T-helper 1 cell treated with Interleukin-12 subunit alpha and Interleukin-12 subunit beta and Interleukin-4 antibody, amounts not matched to agents 30 ng/mL and 1 ng/mL, for 36 hours (primary cell): ENCODE measurements at regions not wholly inside any gene's neighbourhood (a gene's known extent, or its start where the extent isn't known, plus 50 kb on each side); places are given as distances from the start of the nearest gene placed in this dataset.

ENCODE experiments used
- intact Hi-C: fragments of 100-400 bp; cut with micrococcal nuclease; formaldehyde crosslinking; loops from one replicate; pipeline ENCODE4 v1.15.1; 2024

DNA sequence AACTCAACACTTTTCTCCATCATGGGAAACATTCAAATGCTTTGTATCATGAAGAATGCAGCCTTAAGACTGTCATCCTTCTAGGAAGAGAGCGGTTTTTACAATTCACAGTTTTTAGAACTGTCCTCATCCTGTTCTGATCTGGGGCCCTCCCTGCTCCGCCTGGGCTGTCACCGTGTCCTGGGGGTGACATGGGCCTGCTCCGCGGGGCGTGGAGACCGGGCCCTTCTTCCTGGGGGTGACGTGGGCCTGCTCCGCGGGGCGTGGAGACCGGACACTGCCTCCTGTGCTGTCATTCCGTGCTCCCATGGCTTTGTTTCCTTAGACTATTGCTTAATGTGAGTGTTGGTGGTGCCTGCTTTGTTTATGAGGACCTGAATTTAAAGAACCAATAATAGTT lies 122.8 kb downstream of the TMEM18 start:
- intact Hi-C loops: no loop called here

DNA sequence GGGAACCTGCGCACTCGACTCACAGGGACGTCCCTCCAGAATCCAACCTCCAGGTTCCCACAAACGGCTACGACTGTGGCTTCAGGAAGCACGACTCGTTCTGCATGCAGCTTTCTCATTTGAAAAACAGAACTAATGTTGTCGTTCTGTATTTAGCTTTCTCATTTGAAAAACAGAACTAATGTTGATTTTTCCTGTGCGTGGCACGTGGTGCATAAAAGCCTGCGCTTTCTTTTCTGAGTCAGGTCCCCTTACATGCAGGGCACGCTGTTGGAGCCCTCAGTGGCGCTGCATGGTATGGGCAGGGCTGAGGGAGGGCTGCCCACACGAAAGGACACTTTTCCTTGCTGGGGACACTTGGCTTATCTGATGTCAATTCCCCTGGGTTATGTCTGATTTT lies 124.3 kb downstream of the TMEM18 start:
- intact Hi-C loops: no loop called here

DNA sequence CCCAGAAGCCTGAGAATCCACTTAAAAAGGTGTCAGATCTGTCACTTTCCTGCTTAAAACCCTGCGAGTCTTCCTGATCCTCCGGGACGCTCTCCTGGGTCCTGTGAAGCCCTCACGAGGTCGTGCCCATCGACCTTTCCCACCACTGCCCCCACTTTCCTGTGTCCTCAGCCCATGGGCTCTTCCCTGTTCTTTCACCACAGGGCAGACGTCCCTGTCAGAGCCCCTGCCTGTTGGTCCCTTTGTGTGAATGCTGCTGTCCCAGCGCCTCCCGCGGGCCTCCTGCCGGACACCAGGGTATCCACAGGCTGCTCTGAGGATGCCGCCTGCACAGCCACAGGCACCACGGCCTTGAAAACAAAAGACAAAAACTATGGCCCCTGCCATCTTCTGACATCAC lies 125.6 kb downstream of the TMEM18 start:
- intact Hi-C loops: no loop called here

DNA sequence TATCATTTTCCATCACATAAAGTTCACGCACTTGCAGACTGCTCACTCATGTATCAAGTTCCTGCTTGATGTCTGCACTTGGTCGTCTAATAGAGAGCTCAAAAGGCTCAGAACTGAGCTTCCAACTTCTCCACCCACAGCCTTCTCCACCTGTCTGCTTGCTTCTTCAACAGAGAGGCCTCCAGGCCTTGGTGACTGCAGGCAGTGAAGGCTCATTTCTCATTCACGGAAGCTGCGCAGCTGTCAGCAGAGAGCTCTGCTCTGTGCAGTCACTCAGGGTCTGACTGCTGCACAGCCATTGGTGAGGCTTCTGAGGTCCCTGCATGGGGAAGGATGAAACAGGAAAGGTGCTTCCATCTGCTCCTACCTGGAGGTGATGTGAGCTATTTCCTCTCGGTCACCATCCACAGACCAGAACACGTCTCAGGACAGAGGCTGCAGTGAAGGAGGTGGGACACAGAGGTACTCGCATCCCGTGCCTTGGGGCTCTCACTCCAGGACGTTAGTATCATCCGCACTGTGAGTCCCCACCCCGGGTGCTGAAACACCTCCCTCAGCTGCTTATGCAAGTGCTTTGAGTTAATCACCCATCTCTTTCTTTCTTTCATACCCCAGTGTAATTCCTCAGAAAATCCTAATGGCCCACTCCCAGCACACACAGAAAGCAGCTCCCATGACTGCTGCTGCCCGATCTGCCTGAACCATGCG lies 126.2 kb downstream of the TMEM18 start:
- intact Hi-C loops: no loop called here

DNA sequence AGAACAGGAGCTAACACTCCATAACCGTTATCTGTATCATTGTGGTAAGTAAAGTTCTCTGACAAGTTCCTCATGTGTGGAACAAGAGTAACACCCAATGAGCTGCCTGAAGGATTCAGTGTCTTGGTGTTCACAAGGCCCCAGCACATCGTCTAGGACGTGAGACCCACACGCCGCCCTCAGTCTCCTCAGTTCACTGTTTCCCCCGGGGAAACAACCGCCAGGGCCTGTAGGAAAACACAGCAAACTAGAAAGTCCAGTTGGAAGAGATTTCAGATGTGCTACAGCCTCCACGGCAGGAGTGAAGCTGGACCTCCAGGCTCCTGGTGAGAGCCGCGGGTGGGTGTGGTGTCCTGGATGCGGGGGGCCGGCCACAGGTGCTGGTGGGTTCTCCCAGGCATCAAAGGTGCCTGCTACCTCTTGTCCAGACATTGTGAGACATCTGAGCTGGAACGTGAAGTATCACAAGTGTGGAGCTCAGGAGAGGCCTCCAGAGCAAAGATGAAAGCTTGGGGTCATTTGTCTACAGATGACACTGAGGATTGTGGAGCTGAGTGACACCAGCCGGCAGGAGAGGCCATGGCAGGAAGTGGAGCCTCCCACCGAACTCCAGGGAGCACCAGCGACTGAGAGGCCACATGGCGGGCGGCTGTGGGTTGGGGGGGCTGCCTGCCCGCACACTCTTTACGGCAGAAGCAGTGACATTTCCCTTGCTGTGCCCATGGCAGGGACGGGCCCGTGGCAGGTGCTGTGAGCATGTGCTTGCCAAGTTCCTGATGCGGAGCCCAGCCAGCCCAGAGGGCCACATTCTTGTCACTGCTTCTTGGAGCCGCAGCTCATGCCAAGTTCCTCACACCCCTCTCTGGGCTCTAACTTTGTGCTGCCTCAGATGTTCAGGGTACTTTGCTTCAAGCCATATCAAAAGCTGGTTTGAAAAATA lies 131.2 kb downstream of the TMEM18 start:
- intact Hi-C loops: no loop called here

DNA sequence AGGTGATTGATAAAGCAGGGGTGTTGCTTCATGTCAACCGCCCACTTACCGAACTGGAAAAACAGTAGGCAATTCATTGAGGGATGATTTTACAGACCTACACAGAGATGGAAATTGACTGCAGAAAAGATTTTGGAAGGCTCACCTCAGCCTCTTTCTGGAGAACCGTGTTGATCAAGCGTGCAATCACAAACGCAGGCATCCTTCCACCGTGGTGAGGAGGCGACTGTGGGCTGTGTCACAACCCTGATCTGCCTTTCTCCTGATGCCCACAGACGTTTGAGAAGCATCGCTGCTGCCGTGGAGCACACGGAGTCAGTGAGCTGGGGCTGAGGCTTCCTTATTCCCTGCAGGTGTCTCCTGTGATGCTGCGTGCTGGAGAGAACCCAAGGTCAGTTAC lies 132.0 kb downstream of the TMEM18 start:
- intact Hi-C loops: no loop called here

DNA sequence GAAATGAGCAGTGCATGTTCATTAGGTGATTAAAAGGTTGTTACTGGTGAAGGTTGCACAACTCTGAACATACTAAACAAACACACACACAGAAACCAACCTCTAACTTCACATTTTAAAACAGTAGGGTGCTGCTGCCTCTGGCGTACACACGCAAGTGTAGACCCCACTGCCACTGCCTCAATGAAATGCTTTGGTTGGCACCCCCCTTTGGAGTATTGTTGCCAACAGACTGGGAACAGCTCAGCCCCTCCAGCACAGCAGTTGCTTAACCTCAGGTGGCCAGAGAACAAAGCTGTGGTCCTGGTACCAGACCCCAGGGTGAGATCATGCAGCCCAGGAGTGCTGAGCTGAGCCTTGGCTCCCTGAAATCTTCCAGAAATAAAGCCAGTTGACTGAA lies 138.6 kb downstream of the TMEM18 start:
- intact Hi-C loops: no loop called here

DNA sequence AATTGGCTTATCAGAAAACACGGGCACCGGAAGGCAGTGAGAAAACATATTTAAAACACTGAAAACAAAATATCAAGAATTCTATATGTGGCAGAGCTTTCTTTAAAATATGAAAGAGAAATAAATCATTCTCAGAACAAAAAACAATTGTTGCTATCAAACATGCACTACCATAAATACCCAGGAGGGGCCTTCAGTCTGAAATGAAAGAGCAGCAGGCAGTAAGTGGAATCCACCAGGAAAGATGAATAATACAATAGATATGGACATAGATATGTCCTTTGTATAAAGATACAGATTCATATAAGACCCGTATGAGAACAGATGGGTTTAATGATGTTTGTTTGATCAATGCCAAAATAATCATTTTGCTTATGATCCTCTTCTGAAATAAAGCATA lies 142.0 kb downstream of the TMEM18 start:
- intact Hi-C loops: no loop called here

DNA sequence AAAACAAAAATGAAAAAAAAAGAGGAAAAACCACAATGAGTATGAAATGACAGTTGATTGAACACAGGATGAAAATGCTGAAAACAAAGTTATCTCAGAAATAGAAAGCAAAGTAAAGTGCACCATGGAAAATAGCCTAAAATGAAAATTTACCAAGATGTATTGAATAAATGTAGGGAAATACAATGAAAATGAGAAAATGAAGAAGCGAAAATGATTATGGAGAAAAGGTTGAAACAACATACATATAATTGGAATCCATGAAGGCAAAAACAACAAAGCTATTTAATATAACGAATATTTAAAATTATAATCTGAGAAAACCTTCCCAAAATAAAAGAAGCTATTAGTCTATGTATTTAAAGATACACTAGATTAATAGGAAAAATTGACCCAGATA lies 147.4 kb downstream of the TMEM18 start:
- intact Hi-C loops: loop anchor here (1.0 kb wide), 2 partner anchors 107 to 1016 kb away; no protein-coding TSS in a partner anchor

DNA sequence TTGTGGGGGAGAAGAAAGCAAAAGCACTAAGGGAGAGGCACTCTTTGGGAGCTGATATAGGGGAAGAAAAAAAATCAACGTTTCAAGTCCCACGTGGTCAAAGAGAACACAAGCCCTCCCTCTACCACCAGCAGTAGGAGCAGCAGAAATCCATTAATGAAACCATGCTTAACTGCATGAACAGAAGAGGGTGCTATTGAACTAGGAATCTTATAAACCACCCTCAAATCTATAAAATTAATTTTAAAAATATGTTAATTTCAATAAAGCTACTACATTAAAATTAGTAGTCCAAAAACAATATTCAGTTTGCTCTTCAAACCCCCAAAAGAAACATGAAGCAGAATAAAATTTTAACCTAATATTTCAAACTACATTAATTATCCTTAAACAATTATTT lies 147.8 kb downstream of the TMEM18 start:
- intact Hi-C loops: loop anchor here (1.0 kb wide), 2 partner anchors 108 to 1017 kb away; no protein-coding TSS in a partner anchor

DNA sequence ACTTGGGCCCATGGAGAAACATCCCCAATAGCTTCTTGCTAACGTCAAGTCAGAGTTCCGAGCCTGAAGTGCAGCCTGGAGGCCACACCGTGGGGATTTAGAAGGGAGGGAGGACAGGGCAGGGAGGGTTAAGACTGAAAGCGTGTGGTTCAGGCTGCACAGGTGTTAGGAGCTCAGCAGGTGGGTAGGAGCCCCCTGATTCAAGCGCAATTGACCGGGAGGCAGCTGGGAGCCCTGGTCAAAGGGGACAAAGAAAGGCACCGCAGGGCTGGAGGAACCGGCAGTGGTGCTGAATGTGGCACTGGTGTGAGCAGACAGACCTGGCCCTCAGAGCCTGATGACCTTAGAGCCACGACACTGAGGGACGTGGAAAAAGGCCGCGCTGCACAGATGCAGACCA lies 149.6 kb downstream of the TMEM18 start:
- intact Hi-C loops: no loop called here

DNA sequence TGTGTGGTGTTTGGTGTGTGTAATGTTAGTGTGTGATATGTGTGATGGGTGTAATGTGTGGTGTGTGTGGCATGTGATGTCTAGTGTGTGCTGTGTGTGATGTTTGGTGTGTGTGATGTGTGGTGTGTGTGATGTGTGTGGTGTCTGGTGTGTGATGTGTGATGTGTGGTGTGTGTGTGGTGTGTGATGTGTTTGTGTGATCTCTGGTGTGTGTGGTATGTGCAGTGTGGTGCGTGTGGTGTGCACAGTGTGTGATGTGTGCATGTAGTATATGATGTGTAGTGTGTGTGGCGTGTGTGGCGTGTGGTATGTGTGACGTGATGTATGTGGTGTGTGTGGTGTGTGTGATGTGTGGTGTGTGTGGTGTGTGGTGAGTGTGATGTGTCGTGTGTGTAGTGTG lies 150.3 kb downstream of the TMEM18 start:
- intact Hi-C loops: loop anchor here (1.0 kb wide), 1 partner anchor 30 kb away; no protein-coding TSS in a partner anchor

DNA sequence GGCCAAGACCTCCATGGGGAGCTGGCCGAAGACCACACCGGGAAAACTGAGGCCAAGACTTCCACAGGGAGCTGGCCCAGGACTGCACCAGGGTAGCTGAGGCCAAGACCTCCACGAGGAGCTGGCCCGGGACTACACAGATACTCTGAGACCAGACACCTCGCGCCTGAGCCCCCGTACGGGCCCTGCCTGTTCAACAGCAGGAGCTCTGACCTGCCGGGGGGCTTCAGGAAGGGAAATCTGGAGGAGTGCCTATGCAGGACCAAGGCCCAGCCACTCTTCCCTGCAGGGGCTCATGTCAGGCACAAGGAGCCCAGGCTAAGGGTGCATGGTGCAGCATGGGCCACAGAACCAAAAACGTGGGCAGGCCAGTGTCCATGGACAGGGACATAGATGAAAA lies 151.6 kb downstream of the TMEM18 start:
- intact Hi-C loops: loop anchor here (1.0 kb wide), 1 partner anchor 28 kb away; no protein-coding TSS in a partner anchor

DNA sequence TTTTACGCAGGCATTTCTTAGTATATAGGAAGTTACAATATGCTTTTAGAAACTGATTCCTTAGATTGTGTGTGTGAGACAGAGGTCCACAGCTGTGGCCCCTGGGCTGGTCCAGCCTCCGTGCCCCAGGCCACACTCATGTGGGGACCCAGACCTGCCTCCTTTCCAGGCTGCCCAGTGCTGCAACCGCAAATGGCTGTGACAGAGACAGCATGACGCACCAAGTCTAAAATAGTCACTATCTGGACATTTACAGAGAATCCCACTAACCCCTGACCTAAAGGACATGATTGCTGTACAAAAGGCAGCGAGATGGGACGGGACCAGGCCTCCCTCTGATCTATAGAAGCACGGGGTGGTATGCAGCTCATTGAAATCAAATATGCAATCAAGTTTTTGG lies 152.2 kb downstream of the TMEM18 start:
- intact Hi-C loops: no loop called here

DNA sequence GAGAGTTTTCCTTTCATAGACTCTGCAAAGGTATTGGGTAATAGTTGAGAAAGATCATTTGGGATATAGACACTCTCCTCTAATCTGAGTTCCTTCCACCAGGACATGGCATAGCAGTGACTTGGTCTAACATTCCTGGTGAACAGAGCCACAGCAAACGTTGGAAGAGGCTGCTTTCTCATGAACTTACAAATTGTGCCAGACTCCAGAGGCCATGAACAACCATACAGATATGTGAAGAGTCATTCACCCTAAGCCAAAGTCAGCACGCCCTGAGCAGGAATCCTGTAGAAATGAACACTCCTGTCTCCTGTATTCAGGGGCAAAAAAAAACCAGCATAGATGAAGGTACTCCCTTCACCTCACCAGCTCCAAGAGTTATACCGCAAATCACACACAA lies 152.8 kb downstream of the TMEM18 start:
- intact Hi-C loops: no loop called here

DNA sequence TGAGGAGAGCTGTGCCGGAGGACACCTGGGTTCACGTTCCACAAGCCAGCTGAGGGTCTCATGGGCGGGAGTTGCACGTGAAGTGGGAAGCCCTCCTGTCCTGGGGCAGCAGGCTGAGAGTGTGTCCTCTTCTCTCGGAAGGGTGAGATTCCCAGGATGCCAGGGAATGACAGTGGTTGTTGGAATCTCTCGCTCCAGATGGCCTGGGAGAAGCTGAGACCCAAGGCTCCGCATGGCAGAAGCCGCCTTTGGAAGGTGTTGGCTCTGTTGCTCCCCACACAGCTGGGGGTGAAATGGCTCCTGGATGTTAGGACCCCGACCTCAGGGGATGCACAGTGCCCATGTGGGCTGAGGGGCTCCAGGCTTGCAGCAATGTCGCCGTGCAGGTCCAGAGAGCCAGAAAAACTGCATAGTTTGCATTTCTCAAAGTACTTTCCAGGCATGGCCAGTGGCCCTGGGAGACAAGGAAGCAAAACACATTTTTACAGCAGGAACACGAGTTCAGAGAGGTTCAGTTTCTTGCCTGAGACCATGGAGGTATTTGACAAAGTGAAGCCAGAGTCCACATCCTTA lies 153.4 kb downstream of the TMEM18 start:
- intact Hi-C loops: no loop called here

DNA sequence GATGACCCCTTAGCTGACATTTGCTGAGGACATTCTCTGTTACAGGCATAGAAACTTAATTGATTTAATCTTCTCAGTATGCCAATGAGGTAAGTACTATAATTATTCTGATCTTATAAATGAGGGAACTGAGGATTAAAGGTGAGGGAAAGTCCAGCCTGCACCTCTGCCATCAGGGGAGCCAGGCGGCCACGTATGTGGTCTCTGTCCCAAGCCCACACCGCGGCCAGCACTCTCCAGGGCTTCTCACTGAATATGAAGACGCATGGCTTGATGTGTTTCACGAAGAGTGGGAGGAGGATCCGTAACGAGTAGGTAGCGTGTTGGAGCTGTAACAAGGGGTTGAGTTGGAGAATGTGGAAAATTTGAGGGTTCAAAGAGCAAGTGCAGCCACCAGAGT lies 154.4 kb downstream of the TMEM18 start:
- intact Hi-C loops: no loop called here

DNA sequence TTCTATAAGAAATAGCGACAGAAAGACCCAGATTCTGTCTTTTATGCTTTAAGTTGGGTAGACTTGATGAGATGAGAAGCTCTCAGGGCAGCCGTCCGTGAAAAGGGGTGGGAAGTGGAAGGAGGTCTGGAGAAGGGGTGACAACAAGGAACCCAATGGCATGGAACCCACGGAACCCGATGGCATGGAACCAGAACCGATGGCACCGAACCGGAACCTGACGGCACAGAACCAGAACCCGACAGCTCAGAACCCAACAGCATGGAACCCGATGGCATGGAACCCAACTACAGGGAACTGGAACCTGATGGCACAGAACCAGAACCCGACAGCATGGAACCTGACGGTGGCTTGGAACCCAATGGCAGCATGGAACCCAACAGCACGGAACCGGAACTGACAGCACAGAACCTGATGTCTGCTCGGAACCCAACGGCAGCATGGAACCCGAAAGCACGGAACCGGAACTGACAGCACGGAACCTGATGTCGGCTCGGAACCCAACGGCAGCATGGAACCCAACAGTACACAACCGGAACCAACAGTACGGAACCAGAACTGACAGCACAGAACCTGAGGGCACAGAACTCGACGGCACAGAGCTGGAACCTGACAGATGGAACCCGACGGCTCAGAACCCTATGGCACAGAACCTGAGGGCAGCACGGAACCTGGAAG lies 155.2 kb downstream of the TMEM18 start:
- intact Hi-C loops: no loop called here

DNA sequence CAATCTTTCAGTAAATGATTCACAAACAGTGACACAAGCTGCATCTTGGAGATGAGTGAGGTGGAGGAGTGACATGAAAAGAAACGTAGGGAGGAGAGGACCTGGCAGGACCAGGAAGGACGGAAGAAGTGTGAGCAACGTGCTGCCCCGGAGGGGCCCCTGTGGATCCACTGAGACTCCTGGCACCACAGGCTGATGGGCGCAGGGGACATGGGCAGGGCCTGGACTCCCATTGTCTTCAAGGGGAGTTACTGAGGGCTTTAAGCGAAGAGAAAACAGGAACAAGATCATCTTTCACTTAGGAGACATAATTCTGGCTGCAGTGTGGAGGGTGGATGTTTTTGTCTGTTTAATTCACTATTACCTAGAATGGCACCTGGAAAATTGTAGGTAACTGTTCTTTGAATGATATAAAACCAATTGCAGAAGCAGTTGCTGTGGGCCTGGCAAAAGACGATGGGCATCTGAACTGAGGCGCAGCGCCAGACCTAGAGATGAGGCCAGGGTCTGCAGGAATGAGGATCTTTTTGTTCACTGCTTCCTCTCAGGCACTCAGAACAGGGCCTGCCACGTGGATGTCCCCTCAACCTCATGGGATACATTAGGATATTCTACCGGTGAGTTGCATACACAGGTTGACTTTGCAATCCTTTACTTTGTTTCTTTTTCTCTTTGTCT lies 156.4 kb downstream of the TMEM18 start:
- intact Hi-C loops: no loop called here

DNA sequence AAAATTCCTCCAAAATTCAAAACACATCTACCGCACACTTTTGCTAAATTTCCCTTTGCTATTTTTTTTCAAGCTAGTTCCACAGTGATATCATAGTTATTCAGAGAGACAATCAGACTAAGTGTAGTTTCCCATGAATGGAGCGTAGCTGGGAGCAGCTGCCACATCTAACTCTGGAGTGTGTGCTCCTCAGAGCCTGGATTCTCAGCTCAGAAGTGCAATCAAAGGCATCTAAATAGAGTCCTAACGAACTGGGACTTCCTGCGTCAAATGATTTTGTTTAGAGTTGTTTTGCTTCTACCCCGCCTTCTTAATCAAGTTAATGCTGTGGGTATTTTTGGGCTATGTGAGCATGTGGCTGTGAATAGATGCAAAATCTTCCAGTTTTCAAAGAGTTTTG lies 160.3 kb downstream of the TMEM18 start:
- intact Hi-C loops: no loop called here

DNA sequence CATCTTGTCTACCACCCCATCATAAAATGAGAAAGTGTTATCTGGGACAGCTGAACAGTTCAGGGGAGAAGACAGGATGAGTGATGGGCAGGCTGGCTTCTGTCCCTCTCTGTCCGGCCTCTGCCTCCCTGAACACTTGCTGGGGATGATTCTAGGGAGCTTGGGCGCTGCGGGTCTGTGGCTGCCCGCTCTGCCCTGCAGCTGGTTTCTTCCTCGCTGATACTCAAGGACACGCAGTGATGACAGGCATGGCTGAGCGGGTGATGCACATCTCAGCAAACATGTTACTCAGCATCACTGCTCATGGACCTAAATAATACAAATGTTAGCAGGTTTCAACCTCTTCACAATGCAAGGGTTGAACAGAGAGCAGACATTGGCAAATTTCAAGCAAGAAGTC lies 161.1 kb downstream of the TMEM18 start:
- intact Hi-C loops: no loop called here
